Heart left ventricle (tissue), 16 donors: ENCODE measurements at regions not wholly inside any gene's neighbourhood (a gene's known extent, or its start where the extent isn't known, plus 50 kb on each side); places are given as distances from the start of the nearest gene placed in this dataset.

Source experiments
- ATAC-seq, 4 donors: fragments of 200-7000 bp; cut with Tn5 transposase; one replicate each; pipeline ENCODE4 v1.9.1; 2020 to 2022; ENCODE audit warnings: moderate library complexity in 4 of 4, mild to moderate bottlenecking in 3 of 4, moderate number of reproducible peaks in 1 of 4
- DNase-seq, 5 donors: peaks; one replicate each; pipeline ENCODE4 v3.0.0-alpha.2; 2020
- H3K27ac ChIP-seq, 12 donors: fragments of 200-600 bp; sonication (generic) in 4 of 12; one replicate each; pipeline versions ENCODE4 v1.5.0 to v1.8.0; 2016 to 2022; ENCODE audit warnings: mild to moderate bottlenecking in 2 of 12
- H3K27me3 ChIP-seq, 9 donors: fragments of 200-600 bp; sonication (generic) in 2 of 9; one replicate each; pipeline versions ENCODE4 v1.5.1 to v1.8.0; 2016 to 2022; ENCODE audit warnings: mild to moderate bottlenecking in 3 of 9
- H3K36me3 ChIP-seq, 9 donors: fragments of 200-600 bp; sonication (generic) in 2 of 9; one replicate each; pipeline versions ENCODE4 v1.5.0 to v1.8.0; 2018 to 2022; ENCODE audit warnings: mild to moderate bottlenecking in 2 of 9
- H3K4me1 ChIP-seq, 12 donors: fragments of 200-600 bp; sonication (generic) in 4 of 12; one replicate each; pipeline versions ENCODE4 v1.5.0 to v1.8.0; 2016 to 2022; ENCODE audit warnings: mild to moderate bottlenecking in 3 of 12
- H3K4me3 ChIP-seq, 12 donors: fragments of 200-600 bp; sonication (generic) in 4 of 12; one replicate each; pipeline versions ENCODE4 v1.5.0 to v1.8.0; 2017 to 2022; ENCODE audit warnings: mild to moderate bottlenecking in 9 of 12, moderate library complexity in 4 of 12
- H3K9me3 ChIP-seq, 12 donors: fragments of 200-600 bp; sonication (generic) in 4 of 12; one replicate each; pipeline versions ENCODE4 v1.5.0 to v1.8.0; 2016 to 2022; ENCODE audit warnings: mild to moderate bottlenecking in 1 of 12
- POLR2A ChIP-seq, 2 donors: fragments of 450-650 bp; IDR thresholded peaks; one replicate each; pipeline ENCODE4 v1.6.1; 2017; ENCODE audit warnings: antibody characterized with exemption in 2 of 2, mild to moderate bottlenecking in 2 of 2, moderate library complexity in 2 of 2
- WGBS, 4 donors: extraction: QIAGEN DNeasy Blood & Tissue Kit in 2 of 4; methylation state at CpG; one replicate each; pipeline versions ENCODE4 v1.1.5 to v1.1.7; 2013 to 2018; 5-methylcytosine and 5-hydroxymethylcytosine counted together
- intact Hi-C, 10 donors: fragments of 100-400 bp; cut with DNase I; formaldehyde crosslinking; loops; one replicate each; pipeline versions ENCODE4 v1.11.1 to v1.14.2; 2022
- TF ChIP-seq, protein P1 (sequence below), 12 donors: fragments of 200-600 bp; sonication (generic) in 4 of 12; IDR thresholded peaks; one replicate each; pipeline versions ENCODE4 v1.5.0 to v1.8.0; 2018 to 2022; ENCODE audit warnings: antibody characterized with exemption in 12 of 12, mild to moderate bottlenecking in 5 of 12
- donor health status: ischemic (EF 13 %, LVEDD 7.1; RV severe dilation, severe dysfunction).
- donor health status: healthy with polysubstance abuse.
- donor health status: DM: no; HTN: yes; CAD: no.
- donor health status: DM: no; HTN: no; CAD: no.
- donor health status: ischemic (EF 25% LVEDD 6.9; RV normal size, moderate dysfunction).
- donor health status: ischemic (EF 25% LVEDD 5.7; RV mildly dilated, moderate dysfunction).
- donor health status: healthy.
- donor health status: DM: yes; HTN: yes; CAD: no.
- donor health status: ischemic (EF 35%, LVEDD 5.7; RV mildly dilated, moderate dysfunction).
- donor health status: nonischemic (EF 11% LVEDD 7.7; RV severe dilation, severe dysfunction).
- donor health status: DM: yes; HTN: yes; CAD: no.
- donor health status: PGD.
- donor health status: ischemic (EF 29% LVEDD 5.4; RV normal size, mild dysfunction).
- donor health status: nonischemic (EF 23%, LVEDD 6.1; RV moderate dilation, normal function).

DNA sequence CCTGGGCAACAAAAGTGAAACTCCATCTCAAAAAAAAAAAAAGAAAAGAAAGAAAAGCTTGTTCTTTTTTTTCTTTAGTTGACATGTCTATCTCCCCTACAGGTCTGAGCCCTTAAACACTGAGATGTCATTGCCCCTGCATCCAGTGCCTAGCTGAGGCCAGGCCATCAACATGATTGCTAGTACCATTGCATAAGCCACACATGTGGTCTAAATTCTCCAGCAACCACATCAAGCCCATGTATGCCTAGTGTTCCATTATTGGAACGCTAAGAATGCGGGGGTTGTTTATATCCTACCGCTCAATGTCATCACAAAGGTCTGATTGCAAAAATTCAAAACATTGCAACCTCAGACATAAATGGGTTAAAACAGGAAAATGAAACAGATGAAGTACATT lies 62.7 kb downstream of the NPTX2 start:
- 37 to 98% (median 78%) methylated on average over 3 of the region's 3 CpGs for WGBS, 4 donors
- intact Hi-C loops, result no loop called here
- no peak for TF ChIP-seq POLR2A (IDR thresholded peaks at IDR 0.05)
- TF ChIP-seq, protein P1, sequence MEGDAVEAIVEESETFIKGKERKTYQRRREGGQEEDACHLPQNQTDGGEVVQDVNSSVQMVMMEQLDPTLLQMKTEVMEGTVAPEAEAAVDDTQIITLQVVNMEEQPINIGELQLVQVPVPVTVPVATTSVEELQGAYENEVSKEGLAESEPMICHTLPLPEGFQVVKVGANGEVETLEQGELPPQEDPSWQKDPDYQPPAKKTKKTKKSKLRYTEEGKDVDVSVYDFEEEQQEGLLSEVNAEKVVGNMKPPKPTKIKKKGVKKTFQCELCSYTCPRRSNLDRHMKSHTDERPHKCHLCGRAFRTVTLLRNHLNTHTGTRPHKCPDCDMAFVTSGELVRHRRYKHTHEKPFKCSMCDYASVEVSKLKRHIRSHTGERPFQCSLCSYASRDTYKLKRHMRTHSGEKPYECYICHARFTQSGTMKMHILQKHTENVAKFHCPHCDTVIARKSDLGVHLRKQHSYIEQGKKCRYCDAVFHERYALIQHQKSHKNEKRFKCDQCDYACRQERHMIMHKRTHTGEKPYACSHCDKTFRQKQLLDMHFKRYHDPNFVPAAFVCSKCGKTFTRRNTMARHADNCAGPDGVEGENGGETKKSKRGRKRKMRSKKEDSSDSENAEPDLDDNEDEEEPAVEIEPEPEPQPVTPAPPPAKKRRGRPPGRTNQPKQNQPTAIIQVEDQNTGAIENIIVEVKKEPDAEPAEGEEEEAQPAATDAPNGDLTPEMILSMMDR (IDR thresholded peaks at IDR 0.05), result no peak

DNA sequence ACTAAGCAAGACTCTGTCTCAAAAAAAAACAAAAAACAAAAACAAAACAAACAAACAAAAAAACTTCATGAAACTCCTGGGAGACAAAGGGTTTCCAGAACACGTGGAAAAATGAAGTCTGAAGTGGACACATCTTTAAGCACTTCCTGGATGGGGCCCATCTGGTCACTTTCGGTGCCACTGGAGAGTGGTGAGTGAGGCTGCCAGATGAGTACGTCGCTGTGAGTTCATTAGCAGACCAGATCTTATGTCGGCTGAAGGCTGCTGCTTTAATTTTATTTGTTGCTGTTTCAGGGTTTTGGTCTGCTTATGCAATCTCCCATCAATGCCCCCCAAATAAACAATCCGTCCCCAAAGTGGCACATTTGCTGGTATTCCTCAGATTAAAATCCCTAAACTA lies 64.4 kb downstream of the NPTX2 start:
- intact Hi-C loops, result no loop called here
- TF ChIP-seq, protein P1 (IDR thresholded peaks at IDR 0.05), result no peak
- no peak for TF ChIP-seq POLR2A (IDR thresholded peaks at IDR 0.05)
- ATAC-seq (no peak), DNase-seq (no peak)
- no peak overlapping the region for H3K4me3 ChIP-seq
- H3K27ac ChIP-seq, result no peak overlapping the region
- H3K27me3 ChIP-seq, result peaks cover 0 to 5% (median 0%) of the 10 kb centered on the region in 9 donors
- no peaks in the 10 kb centered on the region for H3K4me1 ChIP-seq
- WGBS, 4 donors, result 31 to 61% (median 37%) methylated on average over 6 of the region's 6 CpGs
- H3K36me3 ChIP-seq, result no peaks in the 10 kb centered on the region
- peaks cover 0 to 8% (median 0%) of the 10 kb centered on the region in 12 donors for H3K9me3 ChIP-seq

More for the DNA sequence above, 62.7 kb downstream of the NPTX2 start:
- ATAC-seq (no peak), DNase-seq (no peak)
- no peaks in the 10 kb centered on the region for H3K4me1 ChIP-seq
- H3K27ac ChIP-seq, result no peak overlapping the region
- peaks cover 0 to 13% (median 0%) of the 10 kb centered on the region in 9 donors for H3K27me3 ChIP-seq
- peaks cover 0 to 8% (median 0%) of the 10 kb centered on the region in 12 donors for H3K9me3 ChIP-seq
- no peaks in the 10 kb centered on the region for H3K36me3 ChIP-seq
- no peak overlapping the region for H3K4me3 ChIP-seq

DNA sequence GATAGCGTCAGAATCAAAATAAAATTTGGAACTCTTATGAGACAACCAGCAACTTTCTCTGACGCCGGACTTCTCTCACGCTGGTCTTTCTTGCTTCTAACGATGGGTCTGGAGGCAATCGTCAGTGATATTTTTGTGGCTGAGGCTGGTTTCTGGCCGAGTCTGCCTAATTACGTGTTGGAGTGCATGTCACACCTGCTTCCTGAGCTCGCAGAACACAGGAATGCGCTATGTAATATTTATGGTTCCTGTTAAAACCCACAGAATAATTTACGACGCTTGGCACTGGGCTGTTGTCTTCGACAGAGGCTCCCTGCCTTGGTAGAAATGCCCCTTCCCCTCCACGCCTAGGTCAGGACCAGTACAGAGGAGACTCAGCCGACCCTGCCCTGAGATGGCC lies 64.9 kb downstream of the NPTX2 start:
- Histone ChIP-seq H3K4me3 (no peak overlapping the region), H3K27me3 (peaks cover 0 to 3% (median 0%) of the 10 kb centered on the region in 9 donors), H3K27ac (no peak overlapping the region), H3K9me3 (peaks cover 0 to 8% (median 0%) of the 10 kb centered on the region in 12 donors), H3K36me3 (no peaks in the 10 kb centered on the region), H3K4me1 (no peaks in the 10 kb centered on the region)
- intact Hi-C loops, result no loop called here
- WGBS, 4 donors, result 59 to 71% (median 63%) methylated on average over 15 of the region's 15 CpGs
- ATAC-seq, result no peak
- TF ChIP-seq POLR2A (IDR thresholded peaks at IDR 0.05), result no peak
- TF ChIP-seq, protein P1 (IDR thresholded peaks at IDR 0.05), result no peak
- DNase-seq, result no peak

DNA sequence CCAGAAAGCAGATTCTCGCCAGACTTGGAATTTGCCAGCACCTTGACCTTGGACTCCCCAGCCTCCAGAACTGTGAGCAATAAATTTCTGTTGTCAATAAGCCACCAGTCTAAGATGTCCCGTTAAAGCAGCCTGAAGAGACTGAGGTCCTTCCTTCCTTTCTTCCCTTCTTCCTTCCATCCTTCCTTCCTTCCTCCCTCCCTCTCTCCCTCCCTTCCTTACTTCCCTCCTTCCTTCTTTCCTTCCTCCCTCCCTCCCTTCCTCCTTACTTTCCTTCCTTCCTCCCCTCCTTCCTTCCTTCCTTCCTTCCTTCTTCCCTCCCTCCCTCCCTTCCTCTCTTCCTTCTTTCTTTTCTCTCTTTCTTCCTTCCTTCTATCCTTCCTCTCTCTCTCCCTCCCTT lies 66.4 kb downstream of the NPTX2 start:
- Histone ChIP-seq H3K27ac (no peak overlapping the region), H3K27me3 (no peaks in the 10 kb centered on the region), H3K9me3 (peaks cover 0 to 12% (median 0%) of the 10 kb centered on the region in 12 donors), H3K4me1 (no peaks in the 10 kb centered on the region), H3K4me3 (no peak overlapping the region), H3K36me3 (no peaks in the 10 kb centered on the region)
- no peak for DNase-seq
- ATAC-seq, result no peak
- WGBS, 4 donors, result 70 to 75% (median 71%) methylated on average over 2 of the region's 2 CpGs
- intact Hi-C loops, result no loop called here
- TF ChIP-seq POLR2A (IDR thresholded peaks at IDR 0.05), result no peak
- TF ChIP-seq, protein P1 (IDR thresholded peaks at IDR 0.05), result no peak
